ENCODE measurements at regions not wholly inside any gene's neighbourhood (a gene's known extent, or its start where the extent isn't known, plus 50 kb on each side); places are given as distances from the start of the nearest gene placed in this dataset.

DNA sequence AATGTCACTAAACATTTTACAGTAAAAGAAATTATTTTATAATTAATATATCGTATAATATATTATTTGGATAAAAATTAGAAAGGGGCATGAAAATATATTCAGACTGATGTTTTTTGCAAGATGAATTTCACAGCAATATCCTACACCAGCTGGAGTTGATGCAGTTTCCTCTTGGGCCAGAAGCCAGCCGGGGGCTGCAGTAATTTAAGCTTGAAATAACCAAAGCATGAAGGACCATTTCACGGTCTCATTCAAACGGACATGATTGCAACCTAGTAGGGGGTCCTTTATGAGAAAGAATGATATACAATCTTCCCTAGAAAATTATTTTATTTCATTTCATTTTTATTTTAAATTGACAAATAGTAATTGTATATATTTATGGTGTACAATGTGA, 797.2 kb upstream of the PCDH9 start:
- Histone ChIP-seq H3K27me3 (replicated peaks; ENCODE audit: insufficient read depth, low read length) (no peaks in the 10 kb centered on the region), H3K27ac (ENCODE audit: low read length) (no peak overlapping the region), H2AFZ (ENCODE audit: low read length) (no peak overlapping the region), H3K9me3 (replicated peaks; ENCODE audit: insufficient read depth, low read length) (no peaks in the 10 kb centered on the region), H4K20me1 (ENCODE audit: insufficient read depth, low read length) (no peaks in the 10 kb centered on the region), H3K9me2 (replicated peaks; ENCODE audit: insufficient read depth, low read length) (no peaks in the 10 kb centered on the region), H3F3A (ENCODE audit: insufficient read depth, low read length) (no peaks in the 10 kb centered on the region), H3K79me2 (ENCODE audit: low read length) (no peaks in the 10 kb centered on the region), H3K36me3 (replicated peaks; ENCODE audit: insufficient read depth, low read length) (no peaks in the 10 kb centered on the region), H3K4me3 (ENCODE audit: low read length) (no peak overlapping the region), H3K4me1 (ENCODE audit: low read length) (no peaks in the 10 kb centered on the region), H3K4me2 (ENCODE audit: low read depth, low read length) (no peak overlapping the region), H3K9ac (ENCODE audit: low read length) (no peak overlapping the region)
- TF ChIP-seq EZH2phosphoT487 (IDR thresholded peaks at IDR 0.05; ENCODE audit: low read length) (no peak), CTCF (IDR thresholded peaks at IDR 0.05; ENCODE audit: low read length) (no peak), EZH2 (optimal IDR thresholded peaks at IDR 0.05; ENCODE audit: low read depth, low read length) (no peak)
- no peak for DNase-seq

DNA sequence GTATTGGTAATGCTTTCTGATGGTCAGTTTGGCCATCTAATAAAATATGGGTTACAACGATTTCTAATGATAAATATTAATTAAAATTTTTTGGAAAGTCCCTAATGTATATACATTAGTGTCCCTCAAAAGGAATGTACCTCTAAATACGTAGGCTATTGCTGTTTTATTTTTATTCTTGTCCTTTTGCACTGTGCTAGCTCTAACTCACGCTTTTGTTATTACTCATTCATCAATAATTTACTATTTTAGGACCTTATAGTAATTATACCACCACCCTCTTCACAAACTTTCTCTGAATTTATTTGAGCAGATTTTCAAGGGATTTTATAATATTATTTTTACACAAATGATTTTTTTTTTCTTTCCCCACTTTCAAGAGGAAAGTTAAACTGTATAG, 795.9 kb upstream of the PCDH9 start:
- no peaks in the 10 kb centered on the region for H3K4me1 ChIP-seq (ENCODE audit: low read length)
- no peak overlapping the region for H3K9ac ChIP-seq (ENCODE audit: low read length)
- H2AFZ ChIP-seq (ENCODE audit: low read length): no peak overlapping the region
- no peaks in the 10 kb centered on the region for H4K20me1 ChIP-seq (ENCODE audit: insufficient read depth, low read length)
- H3K9me3 ChIP-seq (replicated peaks; ENCODE audit: insufficient read depth, low read length): no peaks in the 10 kb centered on the region
- H3F3A ChIP-seq (ENCODE audit: insufficient read depth, low read length): no peaks in the 10 kb centered on the region
- H3K9me2 ChIP-seq (replicated peaks; ENCODE audit: insufficient read depth, low read length): no peaks in the 10 kb centered on the region
- H3K4me2 ChIP-seq (ENCODE audit: low read depth, low read length): no peak overlapping the region
- no peaks in the 10 kb centered on the region for H3K27me3 ChIP-seq (replicated peaks; ENCODE audit: insufficient read depth, low read length)
- TF ChIP-seq EZH2phosphoT487 (IDR thresholded peaks at IDR 0.05; ENCODE audit: low read length): no peak
- no peak for TF ChIP-seq EZH2 (optimal IDR thresholded peaks at IDR 0.05; ENCODE audit: low read depth, low read length)
- no peak for TF ChIP-seq CTCF (IDR thresholded peaks at IDR 0.05; ENCODE audit: low read length)
- no peak for DNase-seq
- no peaks in the 10 kb centered on the region for H3K36me3 ChIP-seq (replicated peaks; ENCODE audit: insufficient read depth, low read length)
- H3K27ac ChIP-seq (ENCODE audit: low read length): no peak overlapping the region
- no peak overlapping the region for H3K4me3 ChIP-seq (ENCODE audit: low read length)
- no peaks in the 10 kb centered on the region for H3K79me2 ChIP-seq (ENCODE audit: low read length)

GRCh38 chr13:68025604-68026003, 795.5 kb upstream of the PCDH9 start:
- Histone ChIP-seq H2AFZ (ENCODE audit: low read length) (no peak overlapping the region), H3K9me3 (replicated peaks; ENCODE audit: insufficient read depth, low read length) (no peaks in the 10 kb centered on the region), H3K4me1 (ENCODE audit: low read length) (no peaks in the 10 kb centered on the region), H3F3A (ENCODE audit: insufficient read depth, low read length) (no peaks in the 10 kb centered on the region), H3K79me2 (ENCODE audit: low read length) (no peaks in the 10 kb centered on the region), H4K20me1 (ENCODE audit: insufficient read depth, low read length) (no peaks in the 10 kb centered on the region), H3K4me3 (ENCODE audit: low read length) (no peak overlapping the region), H3K4me2 (ENCODE audit: low read depth, low read length) (no peak overlapping the region), H3K9ac (ENCODE audit: low read length) (no peak overlapping the region), H3K27me3 (replicated peaks; ENCODE audit: insufficient read depth, low read length) (no peaks in the 10 kb centered on the region), H3K9me2 (replicated peaks; ENCODE audit: insufficient read depth, low read length) (no peaks in the 10 kb centered on the region), H3K36me3 (replicated peaks; ENCODE audit: insufficient read depth, low read length) (no peaks in the 10 kb centered on the region), H3K27ac (ENCODE audit: low read length) (no peak overlapping the region)
- DNase-seq: no peak
- TF ChIP-seq CTCF (IDR thresholded peaks at IDR 0.05; ENCODE audit: low read length) (no peak), EZH2phosphoT487 (IDR thresholded peaks at IDR 0.05; ENCODE audit: low read length) (no peak), EZH2 (optimal IDR thresholded peaks at IDR 0.05; ENCODE audit: low read depth, low read length) (no peak)
